GM12878 (cell line): ENCODE measurements at regions not wholly inside any gene's neighbourhood (a gene's known extent, or its start where the extent isn't known, plus 50 kb on each side); places are given as distances from the start of the nearest gene placed in this dataset.

Source experiments
- ATAC-seq: fragments of 200-7000 bp; cut with Tn5 transposase; 3 replicates; pipeline ENCODE4 v1.9.1; 2020; ENCODE audit warnings: mild to moderate bottlenecking, moderate library complexity
- BruUV-seq: library from RNA; stranded (reverse); fragments of 400-500 nt; replicated peaks from 2 replicates; lab custom pipeline; 2021; lab: Mats Ljungman, UMichigan
- CTCF ChIA-PET: fragments of 300-600 bp; sonication (Branson Sonifier 250); formaldehyde crosslinking; extraction: SDS; loops from one replicate; lab custom pipeline; 2021; ENCODE audit warnings: inconsistent platforms; lab: Yijun Ruan, JAX
- POLR2A ChIA-PET: fragments of 350-600 bp; formaldehyde crosslinking; extraction: SDS; loops from one replicate; lab custom pipeline; 2021; ENCODE audit warnings: inconsistent platforms; lab: Charles Lee
- RAD21 ChIA-PET: fragments of 300-600 bp; sonication (Branson Sonifier 250); formaldehyde crosslinking; loops from one replicate; lab custom pipeline; 2023; ENCODE audit warnings: antibody characterized with exemption; ENCODE audit not compliant: unreplicated experiment; lab: Charles Lee
- SMC1A ChIA-PET: fragments of 300-600 bp; sonication (Branson Sonifier 250); formaldehyde crosslinking; loops from one replicate; lab custom pipeline; 2023; ENCODE audit not compliant: unreplicated experiment, uncharacterized antibody; lab: Charles Lee
- DNase-seq: peaks from one replicate; pipeline ENCODE4 v3.0.0-alpha.2; 2011; ENCODE audit warnings: low read depth, low spot score
- FAIRE-seq: peaks from 3 replicates; lab custom pipeline; 2011; peaks lifted over from hg19 to GRCh38; lab: Jason Lieb, UNC
- H2AFZ ChIP-seq: 2 replicates; pipeline ENCODE4 v1.6.0; 2011; ENCODE audit warnings: low read depth, low read length, control low read depth; ENCODE audit not compliant: control insufficient read depth
- H3K27ac ChIP-seq: 2 replicates; pipeline ENCODE4 v1.5.1; 2011; ENCODE audit warnings: control low read depth; ENCODE audit not compliant: control insufficient read depth, insufficient read depth
- H3K27me3 ChIP-seq, 2 experiments: replicated peaks in 1 of 2; 2 replicates each; pipeline versions ENCODE4 v1.6.0 to v1.6.1; 2011; ENCODE audit warnings: low read length in 1 of 2; ENCODE audit not compliant: control insufficient read depth in 2 of 2, insufficient read depth in 2 of 2
- H3K36me3 ChIP-seq, 2 experiments: 2 replicates each; pipeline ENCODE4 v1.5.1; 2011; ENCODE audit warnings: low read length in 1 of 2; ENCODE audit not compliant: control insufficient read depth in 2 of 2, insufficient read depth in 2 of 2
- H3K4me1 ChIP-seq: 2 replicates; pipeline ENCODE4 v1.6.1; 2011; ENCODE audit warnings: mild to moderate bottlenecking, low read length, moderate library complexity, mixed read lengths; ENCODE audit not compliant: control insufficient read depth, insufficient read depth
- H3K4me2 ChIP-seq: 2 replicates; pipeline ENCODE4 v1.6.0; 2011; ENCODE audit warnings: control low read depth; ENCODE audit not compliant: control insufficient read depth, insufficient read depth
- H3K4me3 ChIP-seq: fragments of 200-600 bp; sonication (generic); 2 replicates; pipeline ENCODE4 v1.5.1; 2016
- H3K79me2 ChIP-seq: 2 replicates; pipeline ENCODE4 v1.6.0; 2011; ENCODE audit warnings: low read length; ENCODE audit not compliant: control insufficient read depth, insufficient read depth
- H3K9ac ChIP-seq: 2 replicates; pipeline ENCODE4 v1.8.0; 2011; ENCODE audit warnings: low read length, control low read depth, mixed read lengths; ENCODE audit not compliant: control insufficient read depth, insufficient read depth
- H3K9me3 ChIP-seq: replicated peaks from 3 replicates; pipeline ENCODE4 v1.5.1; 2011; ENCODE audit warnings: mild to moderate bottlenecking, low read length; ENCODE audit not compliant: control insufficient read depth, insufficient read depth
- H4K20me1 ChIP-seq: 2 replicates; pipeline ENCODE4 v1.6.0; 2011; ENCODE audit not compliant: control insufficient read depth, insufficient read depth
- ATF7 ChIP-seq: fragments of 450-650 bp; IDR thresholded peaks from 2 replicates; pipeline ENCODE4 v1.6.1; 2016; ENCODE audit warnings: low read depth, mild to moderate bottlenecking
- BCL11A ChIP-seq: IDR thresholded peaks from 2 replicates; pipeline ENCODE4 v1.6.1; 2011; ENCODE audit warnings: low read depth, low read length
- E2F8 ChIP-seq: fragments of 450-650 bp; IDR thresholded peaks from 2 replicates; pipeline ENCODE4 v1.6.1; 2018; ENCODE audit warnings: mild to moderate bottlenecking, low read depth, moderate library complexity; ENCODE audit not compliant: partially characterized antibody
- HCFC1 ChIP-seq: fragments of 150-350 bp; IDR thresholded peaks from 2 replicates; pipeline ENCODE4 v1.6.1; 2014; ENCODE audit warnings: low read length
- HDAC6 ChIP-seq: fragments of 200-600 bp; sonication (generic); IDR thresholded peaks from one replicate; pipeline ENCODE4 v1.8.0; 2017; ENCODE audit warnings: antibody characterized with exemption; ENCODE audit not compliant: unreplicated experiment
- JUNB ChIP-seq: IDR thresholded peaks from 2 replicates; pipeline ENCODE4 v1.6.1; 2016; ENCODE audit warnings: antibody characterized with exemption, mild to moderate bottlenecking
- NFYA ChIP-seq: IDR thresholded peaks from 2 replicates; pipeline ENCODE4 v1.6.1; 2011; ENCODE audit warnings: low read depth, mild to moderate bottlenecking, low read length, improper control_type of control experiment, borderline replicate concordance
- SMAD5 ChIP-seq: IDR thresholded peaks from 2 replicates; pipeline ENCODE4 v1.6.1; 2016; ENCODE audit warnings: antibody characterized with exemption, low read depth
- TBL1XR1 ChIP-seq: IDR thresholded peaks from 2 replicates; pipeline ENCODE4 v1.6.1; 2012; ENCODE audit warnings: low read depth, low read length, improper control_type of control experiment
- TCF7 ChIP-seq: IDR thresholded peaks from 2 replicates; pipeline ENCODE4 v1.6.1; 2014; ENCODE audit warnings: antibody characterized with exemption, borderline replicate concordance
- ZNF24 ChIP-seq: fragments of 450-650 bp; IDR thresholded peaks from 2 replicates; pipeline ENCODE4 v1.6.1; 2017; ENCODE audit warnings: antibody characterized with exemption, mild to moderate bottlenecking
- ZSCAN29 ChIP-seq: fragments of 450-650 bp; IDR thresholded peaks from 2 replicates; pipeline ENCODE4 v1.6.1; 2017; ENCODE audit warnings: mild to moderate bottlenecking, moderate library complexity
- WGBS: methylation state at CpG from one replicate; pipeline ENCODE4 v1.1.6; 2016; ENCODE audit warnings: low lambda C conversion rate; ENCODE audit not compliant: insufficient replicate concordance, insufficient coverage; ENCODE audit errors: missing lambda C conversion rate; 5-methylcytosine and 5-hydroxymethylcytosine counted together
- in situ Hi-C: fragments of 300-500 bp; cut with MboI; formaldehyde crosslinking; loops from 9 replicates; pipeline ENCODE4 v1.14.3; 2018; ENCODE audit warnings: mixed read lengths
- intact Hi-C: fragments of 100-400 bp; cut with micrococcal nuclease; formaldehyde crosslinking; loops from one replicate; pipeline ENCODE4 v1.14.2; 2022; ENCODE audit not compliant: unreplicated experiment
- TF ChIP-seq, protein P1 (sequence below): IDR thresholded peaks from 2 replicates; pipeline ENCODE4 v1.6.1; 2011; ENCODE audit warnings: low read depth, mild to moderate bottlenecking, low read length, moderate library complexity, borderline replicate concordance; ENCODE audit errors: extremely low read depth

- in situ Hi-C loops, result no loop called here
- Histone ChIP-seq H3K9ac (no peak overlapping the region), H2AFZ (no peak overlapping the region), H3K79me2 (no peaks in the 10 kb centered on the region), H3K36me3 (no peaks in the 10 kb centered on the region), H3K4me2 (no peak overlapping the region), H3K4me3 (no peak overlapping the region), H3K27me3 (no peaks in the 10 kb centered on the region), H3K27ac (no peak overlapping the region), H4K20me1 (no peaks in the 10 kb centered on the region), H3K4me1 (no peaks in the 10 kb centered on the region), H3K9me3 (no peaks in the 10 kb centered on the region)
- no peak for FAIRE-seq
- RAD21 ChIA-PET, result no interaction called here
- BruUV-seq, result no TSS peak
- CTCF ChIA-PET, result no interaction called here
- no peak for DNase-seq
- SMC1A ChIA-PET, result no interaction called here
- WGBS, result 61% methylated on average over 5 of the region's 5 CpGs
- TF ChIP-seq E2F8 (no peak), JUNB (no peak), HCFC1 (no peak), TCF7 (no peak), NFYA (no peak), HDAC6 (no peak), ZSCAN29 (no peak), SMAD5 (no peak), BCL11A (no peak), TBL1XR1 (no peak), ZNF24 (no peak), ATF7 (no peak)
- TF ChIP-seq, protein P1, sequence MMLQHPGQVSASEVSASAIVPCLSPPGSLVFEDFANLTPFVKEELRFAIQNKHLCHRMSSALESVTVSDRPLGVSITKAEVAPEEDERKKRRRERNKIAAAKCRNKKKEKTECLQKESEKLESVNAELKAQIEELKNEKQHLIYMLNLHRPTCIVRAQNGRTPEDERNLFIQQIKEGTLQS, result no peak
- POLR2A ChIA-PET, result no interaction called here
- ATAC-seq, result no peak
- intact Hi-C loops, result no loop called here
Observed at GRCh38 chr10:33113466-33113865, 155.4 kb upstream of the ITGB1 start.
